Kasumi-1 (cell line): ENCODE measurements at regions not wholly inside any gene's neighbourhood (a gene's known extent, or its start where the extent isn't known, plus 50 kb on each side); places are given as distances from the start of the nearest gene placed in this dataset.
A peak's percentile ranks its signal among the peaks of the same experiment; 100 is the strongest.
"Not testable (repeated sequence)": the region's sequence is repeated elsewhere in the genome, so short reads cannot be mapped to it uniquely, and the experiment has no call there.

ENCODE experiments used
- DNase-seq, 2 experiments: peaks; one replicate each; lab custom pipeline; 2025; lab: John Stamatoyannopoulos, UW

DNA sequence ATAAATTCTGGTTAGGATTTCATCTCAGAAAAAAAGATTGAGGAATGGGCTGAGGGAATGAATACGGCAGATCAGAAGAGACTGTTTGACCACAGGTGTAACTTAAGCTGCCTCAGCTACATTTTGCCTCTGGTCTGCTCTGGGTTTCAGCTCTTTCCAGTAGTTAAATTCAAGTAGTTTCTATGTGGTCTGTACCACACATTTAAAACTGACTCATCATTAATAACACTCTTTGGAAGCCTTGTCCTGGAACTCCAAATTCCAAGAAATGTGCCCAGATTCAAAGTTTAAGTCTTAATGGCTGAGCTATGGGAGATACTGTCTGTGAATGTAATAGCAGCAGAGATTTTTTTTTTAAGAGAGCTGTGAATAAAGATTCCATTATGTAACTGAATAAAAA lies 133.1 kb upstream of the IGSF10 start:
- DNase-seq: no peak

DNA sequence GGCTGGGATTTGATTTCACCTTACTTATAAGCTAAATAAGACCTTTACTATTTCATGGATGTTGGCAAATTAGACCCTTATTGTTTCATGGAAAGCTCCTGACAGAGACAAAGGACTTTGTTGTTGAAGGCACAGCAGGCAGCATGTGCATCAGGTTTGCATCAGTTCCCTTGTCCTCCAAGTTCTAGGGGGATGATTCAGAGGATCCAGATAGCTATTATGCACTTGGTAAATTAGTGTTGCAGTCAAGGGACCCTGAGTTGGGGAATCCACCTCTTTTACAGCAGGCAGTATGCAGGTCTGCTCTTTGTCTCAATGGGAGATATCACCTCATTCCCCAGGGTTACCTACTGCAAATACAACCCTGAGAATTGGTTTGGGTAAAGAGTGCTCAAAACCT lies 131.4 kb upstream of the IGSF10 start:
- DNase-seq: no peak

DNA sequence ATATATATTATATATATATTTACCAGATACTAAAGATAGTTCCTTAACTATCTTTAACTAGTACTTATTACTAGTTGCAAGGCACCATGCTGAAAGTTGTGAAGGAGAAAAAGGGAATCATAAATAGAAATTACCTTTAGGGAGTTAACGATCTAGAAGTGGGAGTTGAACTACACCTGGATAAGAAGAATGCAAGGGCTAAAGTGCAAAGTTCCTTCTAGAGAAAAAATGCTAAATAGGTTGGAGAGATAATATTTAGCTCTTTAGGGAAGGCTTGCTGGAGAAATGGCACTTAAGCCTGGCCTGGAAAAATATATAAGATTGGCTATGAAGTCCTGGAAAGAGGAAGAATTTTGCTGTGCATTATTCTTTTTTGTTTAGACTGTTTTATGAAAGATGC lies 130.6 kb upstream of the IGSF10 start:
- no peak for DNase-seq

GRCh38 chr3:151589311-151589710 lies 128.4 kb upstream of the IGSF10 start:
- no peak for DNase-seq

DNA sequence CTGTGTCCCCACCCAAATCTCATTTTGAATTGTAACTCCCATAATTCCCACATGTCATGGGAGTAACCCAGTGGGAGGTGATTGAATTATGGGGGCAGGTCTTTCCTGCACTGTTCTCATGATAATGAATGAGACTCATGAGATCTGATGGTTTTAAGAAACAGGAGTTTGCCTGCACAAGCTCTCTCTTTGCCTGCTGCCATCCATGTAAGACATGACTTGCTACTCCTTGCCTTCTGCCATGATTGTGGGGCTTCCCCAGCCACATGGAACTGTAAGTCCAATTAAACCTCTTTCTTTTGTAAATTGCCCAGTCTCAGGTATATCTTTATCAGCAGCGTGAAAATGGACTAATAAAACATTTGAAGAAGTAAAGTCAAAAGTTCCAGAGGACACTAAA lies 126.8 kb upstream of the IGSF10 start:
- DNase-seq: not testable (repeated sequence)

GRCh38 chr3:151584566-151584965 lies 123.7 kb upstream of the IGSF10 start:
- peak; percentile 56 to 75 for DNase-seq

- DNase-seq: no peak
Observed at GRCh38 chr3:151581035-151581434, 120.2 kb upstream of the IGSF10 start.

GRCh38 chr3:151580591-151580990 lies 119.7 kb upstream of the IGSF10 start:
- no peak for DNase-seq

DNA sequence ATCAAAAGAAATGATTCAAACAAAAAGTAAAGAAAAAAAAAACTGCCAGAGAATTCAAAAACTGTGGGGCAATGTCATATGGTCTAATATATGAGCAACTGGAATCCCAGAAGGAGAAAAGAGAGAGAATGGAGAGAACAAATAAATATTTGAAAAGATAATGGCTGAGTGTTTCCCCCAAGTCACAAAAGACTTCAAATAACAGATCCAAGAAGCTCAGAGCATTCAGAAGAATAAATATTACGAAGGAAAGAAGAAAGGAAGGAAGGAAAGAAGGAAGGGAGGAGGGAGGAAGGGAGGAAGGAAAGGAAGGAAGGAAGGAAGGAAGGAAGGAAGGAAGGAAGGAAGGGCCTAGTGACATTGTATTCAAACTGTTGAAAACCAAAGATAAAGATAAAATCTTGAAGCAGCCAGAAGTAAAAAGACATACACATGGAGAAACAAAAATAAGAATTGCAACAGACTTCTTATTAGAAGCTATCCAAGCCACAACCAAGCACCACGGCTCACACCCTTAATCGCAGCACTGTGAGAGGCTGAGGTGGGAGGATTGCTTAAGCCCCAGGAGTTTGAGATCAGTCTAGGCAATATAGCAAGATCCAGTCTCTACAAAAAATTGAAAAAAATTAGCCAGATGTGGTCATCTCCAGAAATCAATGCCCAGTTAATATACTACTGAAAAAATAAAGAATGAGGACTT lies 118.9 kb upstream of the IGSF10 start:
- no peak for DNase-seq

DNA sequence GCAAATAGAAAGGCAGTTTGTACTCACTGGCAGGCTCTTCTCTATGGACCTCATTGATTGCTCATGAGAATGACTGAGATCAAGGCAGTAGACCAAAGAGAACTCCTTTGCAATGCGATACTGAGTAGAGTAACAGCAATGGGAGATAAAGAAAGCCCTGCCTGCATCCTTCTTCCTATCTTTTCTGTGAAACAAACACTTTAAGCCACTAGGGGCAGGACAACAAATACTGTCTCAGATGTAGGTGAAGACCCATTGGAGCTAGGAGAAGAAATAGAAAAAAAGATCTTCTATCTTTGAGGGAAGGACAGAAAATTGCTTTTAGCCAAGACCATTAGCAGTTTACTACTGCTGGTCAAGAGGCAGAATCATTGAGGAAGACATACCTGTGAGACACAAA lies 117.6 kb upstream of the IGSF10 start:
- no peak for DNase-seq

DNA sequence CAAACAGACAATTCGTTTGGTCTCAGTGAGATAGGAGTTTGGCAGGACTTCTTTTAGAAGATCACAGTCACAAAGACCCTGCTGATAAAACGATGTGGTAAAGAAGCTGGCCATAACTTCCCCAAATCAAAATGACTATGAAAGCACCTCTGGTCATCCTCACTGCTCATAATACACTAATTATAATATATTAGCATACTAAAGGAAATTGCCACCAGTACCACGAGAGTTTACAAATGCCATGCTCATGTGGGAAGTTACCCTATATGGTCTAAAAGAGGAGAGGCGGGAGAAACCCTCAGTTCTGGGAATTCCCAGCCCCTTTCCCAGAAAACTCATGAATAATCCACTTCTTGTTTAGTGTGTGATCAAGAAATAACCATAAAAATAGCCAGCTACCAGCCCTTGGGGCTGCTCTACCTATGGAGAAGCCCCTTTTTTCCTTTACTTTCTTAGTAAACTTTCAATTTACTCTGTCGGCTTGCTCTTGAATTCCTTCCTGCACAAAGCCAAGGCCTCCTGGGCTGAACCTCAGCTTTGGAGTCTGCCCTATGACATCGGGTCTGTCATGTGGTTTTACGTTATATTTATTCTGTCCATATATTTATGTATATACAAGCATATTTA lies 115.8 kb upstream of the IGSF10 start:
- no peak for DNase-seq

- DNase-seq: no peak
Observed at GRCh38 chr3:151568184-151568583, 107.3 kb upstream of the IGSF10 start.

DNA sequence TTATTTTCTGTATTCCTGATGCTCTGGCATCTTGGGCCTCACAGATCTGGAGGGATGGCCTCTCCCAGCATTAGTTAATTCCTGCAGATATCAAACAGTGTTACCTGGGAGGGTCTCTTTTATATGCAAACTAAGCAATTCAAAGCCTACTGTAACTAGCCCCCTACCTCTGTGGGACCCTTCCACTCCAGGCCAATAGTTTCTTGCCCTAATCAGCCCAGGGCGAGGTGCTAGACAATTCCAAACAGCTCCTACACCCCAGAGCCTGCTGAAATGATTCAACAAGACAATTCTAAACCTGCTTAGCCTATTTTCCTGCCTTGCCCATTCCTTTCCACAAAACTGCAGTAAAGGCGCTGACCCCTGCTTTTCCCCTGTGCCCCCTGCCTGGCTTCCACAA lies 106.6 kb upstream of the IGSF10 start:
- no peak for DNase-seq

DNA sequence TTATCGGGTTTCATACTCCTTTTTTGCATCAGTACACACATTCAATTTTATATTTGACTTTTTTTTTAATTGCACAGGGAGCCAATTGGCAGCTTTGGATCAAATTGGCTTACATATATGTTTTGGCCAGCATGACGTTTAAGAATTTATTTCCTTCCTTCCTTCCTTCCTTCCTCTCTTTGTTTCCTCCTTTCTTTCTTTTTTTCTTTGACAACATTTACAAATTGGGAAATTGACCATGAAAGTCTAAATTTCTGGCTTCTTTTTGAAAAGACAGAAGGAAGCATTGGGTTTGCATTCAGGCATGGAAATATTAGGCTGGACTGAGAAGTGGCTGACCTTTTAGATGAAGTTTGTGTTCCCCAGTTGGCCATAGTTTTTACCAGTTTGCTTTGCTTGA lies 103.4 kb upstream of the IGSF10 start:
- no peak for DNase-seq

GRCh38 chr3:151563305-151563704 lies 102.4 kb upstream of the IGSF10 start:
- no peak for DNase-seq

DNA sequence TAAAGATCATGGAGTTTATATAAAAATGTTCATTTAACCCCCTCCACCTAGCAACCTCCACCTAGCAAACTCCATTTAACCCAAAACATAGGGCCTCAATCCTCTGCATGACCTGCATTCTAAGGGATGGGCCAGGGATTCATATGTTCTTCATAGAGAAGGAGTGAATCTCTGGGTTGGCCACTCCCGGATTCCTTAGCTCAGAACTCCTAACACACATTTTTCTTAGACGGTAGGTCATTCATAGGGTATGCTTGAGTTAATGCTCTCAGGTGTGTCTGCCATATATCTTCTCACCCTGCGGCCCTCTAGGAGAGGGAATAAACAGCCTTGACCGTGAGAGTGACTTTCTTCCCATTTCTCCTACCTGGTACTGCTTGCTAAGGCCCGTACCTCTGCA lies 102.0 kb upstream of the IGSF10 start:
- no peak for DNase-seq

DNA sequence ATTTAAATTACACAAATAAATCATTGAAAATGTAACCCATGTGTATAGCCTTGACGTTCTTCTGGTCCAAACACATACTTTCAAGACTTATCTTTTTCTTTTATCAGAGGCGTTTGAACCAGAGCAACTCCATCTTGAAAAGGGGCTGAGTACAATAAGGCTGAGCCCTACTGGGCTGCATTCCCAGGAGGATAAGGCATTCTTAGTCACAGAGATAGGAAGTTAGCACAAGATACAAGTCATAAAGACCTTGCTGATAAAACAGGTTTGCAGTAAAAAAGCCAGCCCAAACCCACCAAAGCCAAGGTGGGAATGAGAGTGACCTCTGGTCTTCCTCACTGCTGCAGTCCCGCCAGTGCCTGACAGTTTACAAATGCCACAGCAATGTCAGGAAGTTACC lies 101.0 kb upstream of the IGSF10 start:
- no peak for DNase-seq

DNA sequence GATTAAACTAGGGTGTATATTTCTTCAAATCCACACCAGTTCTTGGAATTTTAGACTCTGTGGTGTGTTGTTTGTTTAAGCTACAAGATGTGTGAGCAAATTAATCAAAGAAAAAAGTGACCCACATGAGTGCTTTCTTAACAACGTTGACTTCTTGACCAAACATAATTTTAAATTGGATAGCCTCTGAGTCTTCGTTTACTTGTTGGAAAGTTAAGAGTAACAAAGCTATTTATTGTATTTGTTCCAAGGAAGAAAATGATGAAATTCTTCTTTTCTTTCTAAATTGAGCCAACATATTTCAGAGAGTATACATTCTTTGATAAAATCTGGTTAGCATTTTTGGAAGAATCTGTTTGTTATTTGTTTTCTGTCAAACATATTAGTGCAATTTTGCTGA lies 99.9 kb upstream of the IGSF10 start:
- no peak for DNase-seq

DNA sequence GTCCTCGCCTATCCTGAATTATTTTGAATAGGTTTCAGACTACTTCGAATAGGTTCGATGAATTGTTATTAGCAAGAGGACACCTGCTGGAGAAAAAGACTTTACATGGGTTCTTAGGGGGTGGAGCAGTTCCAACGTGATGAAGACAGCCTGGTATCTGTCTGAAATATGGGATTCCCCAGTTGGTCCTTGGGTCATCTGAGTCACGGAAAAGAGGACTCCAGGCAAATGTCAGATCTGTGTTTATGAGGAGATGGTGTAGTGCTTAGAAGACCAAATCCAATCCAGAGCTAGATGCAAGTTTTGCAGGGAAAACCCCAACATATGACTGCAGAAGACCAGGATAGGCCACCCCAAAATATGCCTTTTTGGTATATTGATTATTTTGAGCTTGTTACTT lies 98.9 kb upstream of the IGSF10 start:
- DNase-seq: no peak

GRCh38 chr3:151558661-151559060 lies 97.8 kb upstream of the IGSF10 start:
- no peak for DNase-seq

DNA sequence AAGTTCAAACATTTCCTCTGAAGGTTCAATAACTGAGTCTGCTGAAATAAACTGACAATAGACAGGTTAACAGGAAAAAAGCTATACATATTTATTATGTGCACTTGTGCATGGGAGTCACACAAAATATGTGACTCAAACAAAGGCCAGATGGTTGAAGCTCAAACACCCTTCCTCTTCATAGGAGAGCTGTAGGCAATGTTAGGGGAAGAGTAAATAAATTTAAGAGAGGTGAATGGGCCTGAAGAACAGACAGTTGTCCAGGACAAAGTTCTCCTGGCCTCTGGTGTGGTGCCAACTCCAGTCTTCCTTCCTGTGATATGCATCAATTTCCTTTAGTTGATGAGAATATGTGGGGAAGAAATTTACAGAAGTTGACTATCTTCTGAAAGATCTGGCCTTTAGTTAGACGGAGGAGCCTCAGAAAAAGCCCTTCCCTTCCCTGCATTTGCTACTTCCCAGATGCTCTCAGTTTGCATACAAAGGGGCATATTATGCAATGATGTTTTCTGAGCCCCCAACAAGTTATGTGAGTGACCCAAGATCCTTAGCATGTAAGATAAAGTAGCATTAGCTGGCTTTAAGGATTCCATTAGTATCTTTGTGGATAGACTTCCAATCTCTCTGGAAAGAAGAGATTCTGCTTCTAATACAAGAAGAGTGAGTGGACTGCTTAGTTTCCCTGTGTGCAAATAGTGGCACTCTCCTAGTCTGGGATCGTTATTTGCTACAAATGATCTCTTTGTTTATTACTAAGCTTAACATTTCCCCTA lies 96.4 kb upstream of the IGSF10 start:
- DNase-seq: peak; percentile 34 to 36

DNA sequence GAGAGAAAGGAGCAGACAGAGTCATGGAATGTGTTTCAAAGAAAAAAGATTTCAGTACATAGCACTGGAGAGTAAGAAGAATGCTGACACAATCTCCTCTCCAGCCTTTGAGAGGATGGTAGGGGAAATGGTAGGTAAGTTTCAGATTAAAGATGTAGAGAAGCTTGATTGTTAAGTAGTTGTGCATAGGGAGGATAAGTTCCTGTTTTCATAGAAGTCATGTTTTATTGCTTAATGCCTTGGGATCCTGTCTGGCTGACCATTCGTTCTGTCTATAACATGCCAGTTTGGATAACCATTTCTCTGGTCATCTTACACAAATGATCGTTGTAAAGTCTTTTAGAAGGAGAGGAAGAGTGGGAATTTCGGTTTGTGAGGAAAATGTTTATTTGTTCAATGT lies 95.7 kb upstream of the IGSF10 start:
- peak; percentile 34 to 51 for DNase-seq

GRCh38 chr3:151555523-151555922 lies 94.7 kb upstream of the IGSF10 start:
- no peak for DNase-seq
